Glutamatergic neuron (in vitro differentiated cells): ENCODE measurements at regions not wholly inside any gene's neighbourhood (a gene's known extent, or its start where the extent isn't known, plus 50 kb on each side); places are given as distances from the start of the nearest gene placed in this dataset.

ENCODE experiments used
- DNase-seq: peaks from one replicate; pipeline ENCODE4 v3.0.0; 2022
- H3K27ac Mint-ChIP-seq: one replicate; pipeline ENCODE4 v1.8.0; 2020; ENCODE audit warnings: mild to moderate bottlenecking, mixed read lengths, inconsistent platforms; ENCODE audit not compliant: unreplicated experiment
- H3K27me3 Mint-ChIP-seq: one replicate; pipeline ENCODE4 v1.8.0; 2020; ENCODE audit warnings: mild to moderate bottlenecking, moderate library complexity, mixed read lengths, inconsistent platforms; ENCODE audit not compliant: unreplicated experiment
- H3K36me3 Mint-ChIP-seq: one replicate; pipeline ENCODE4 v1.8.0; 2020; ENCODE audit warnings: mild to moderate bottlenecking, mixed read lengths, inconsistent platforms; ENCODE audit not compliant: unreplicated experiment
- H3K4me1 Mint-ChIP-seq: one replicate; pipeline ENCODE4 v1.8.0; 2020; ENCODE audit warnings: mild to moderate bottlenecking, low read depth, mixed read lengths, inconsistent platforms; ENCODE audit not compliant: unreplicated experiment
- H3K4me3 Mint-ChIP-seq: one replicate; pipeline ENCODE4 v1.8.0; 2020; ENCODE audit warnings: mild to moderate bottlenecking, mixed read lengths, inconsistent platforms; ENCODE audit not compliant: unreplicated experiment
- H3K9me3 Mint-ChIP-seq: one replicate; pipeline ENCODE4 v1.8.0; 2020; ENCODE audit warnings: mild to moderate bottlenecking, moderate library complexity, mixed read lengths, inconsistent platforms; ENCODE audit not compliant: unreplicated experiment
- TF ChIP-seq, protein P1 (sequence below): fragments of 200-600 bp; sonication (generic); IDR thresholded peaks from one replicate; pipeline ENCODE4 v1.5.0; 2021; ENCODE audit not compliant: partially characterized antibody, unreplicated experiment

DNA sequence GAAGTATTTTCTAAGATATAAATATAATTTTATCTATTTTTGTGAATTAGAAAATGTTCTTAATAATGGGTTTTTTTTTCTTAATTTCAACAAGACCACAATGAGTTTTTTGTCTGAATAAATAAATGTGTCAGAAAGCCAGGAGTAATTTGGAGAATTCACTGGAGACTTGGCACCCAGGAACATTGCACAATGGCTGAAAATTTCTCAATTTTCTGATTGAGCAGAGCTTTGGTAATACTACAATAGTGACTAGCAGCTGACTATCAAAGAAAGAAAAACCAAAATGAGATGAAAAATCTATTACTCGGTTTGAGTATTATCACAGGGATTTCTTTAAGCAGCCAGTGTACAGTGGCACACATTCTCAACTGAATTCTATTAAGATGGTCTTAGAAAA lies 394.4 kb upstream of the PCDH20 start:
- Mint-ChIP-seq H3K36me3 (no peaks in the 10 kb centered on the region), H3K27ac (no peak overlapping the region), H3K27me3 (peaks cover 1% of the 10 kb centered on the region), H3K4me1 (no peaks in the 10 kb centered on the region), H3K4me3 (no peak overlapping the region), H3K9me3 (no peaks in the 10 kb centered on the region)
- TF ChIP-seq, protein P1, sequence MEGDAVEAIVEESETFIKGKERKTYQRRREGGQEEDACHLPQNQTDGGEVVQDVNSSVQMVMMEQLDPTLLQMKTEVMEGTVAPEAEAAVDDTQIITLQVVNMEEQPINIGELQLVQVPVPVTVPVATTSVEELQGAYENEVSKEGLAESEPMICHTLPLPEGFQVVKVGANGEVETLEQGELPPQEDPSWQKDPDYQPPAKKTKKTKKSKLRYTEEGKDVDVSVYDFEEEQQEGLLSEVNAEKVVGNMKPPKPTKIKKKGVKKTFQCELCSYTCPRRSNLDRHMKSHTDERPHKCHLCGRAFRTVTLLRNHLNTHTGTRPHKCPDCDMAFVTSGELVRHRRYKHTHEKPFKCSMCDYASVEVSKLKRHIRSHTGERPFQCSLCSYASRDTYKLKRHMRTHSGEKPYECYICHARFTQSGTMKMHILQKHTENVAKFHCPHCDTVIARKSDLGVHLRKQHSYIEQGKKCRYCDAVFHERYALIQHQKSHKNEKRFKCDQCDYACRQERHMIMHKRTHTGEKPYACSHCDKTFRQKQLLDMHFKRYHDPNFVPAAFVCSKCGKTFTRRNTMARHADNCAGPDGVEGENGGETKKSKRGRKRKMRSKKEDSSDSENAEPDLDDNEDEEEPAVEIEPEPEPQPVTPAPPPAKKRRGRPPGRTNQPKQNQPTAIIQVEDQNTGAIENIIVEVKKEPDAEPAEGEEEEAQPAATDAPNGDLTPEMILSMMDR, result no peak
- DNase-seq, result no peak

DNA sequence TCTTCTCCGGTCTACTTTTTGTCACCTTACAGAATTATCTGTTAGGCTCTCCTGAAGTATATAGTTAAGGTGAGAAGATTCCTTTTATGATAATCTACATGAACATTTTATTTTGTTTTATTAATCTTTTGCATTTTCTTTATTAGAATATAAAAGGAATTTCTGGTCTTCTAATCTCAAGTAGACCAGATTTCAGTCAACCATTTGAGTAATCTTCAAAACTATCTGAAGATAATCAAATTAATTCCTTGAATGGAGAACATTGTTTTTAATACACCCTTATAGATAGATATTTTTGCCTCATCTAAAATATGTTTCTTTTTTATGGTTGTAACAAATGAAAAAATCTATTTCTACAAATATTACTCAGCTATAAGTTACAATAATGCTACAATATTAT lies 381.7 kb upstream of the PCDH20 start:
- H3K9me3 Mint-ChIP-seq, result no peaks in the 10 kb centered on the region
- TF ChIP-seq, protein P1, result no peak
- no peaks in the 10 kb centered on the region for H3K27me3 Mint-ChIP-seq
- no peak for DNase-seq
- no peak overlapping the region for H3K27ac Mint-ChIP-seq
- H3K4me1 Mint-ChIP-seq, result no peaks in the 10 kb centered on the region
- no peaks in the 10 kb centered on the region for H3K36me3 Mint-ChIP-seq
- no peak overlapping the region for H3K4me3 Mint-ChIP-seq

DNA sequence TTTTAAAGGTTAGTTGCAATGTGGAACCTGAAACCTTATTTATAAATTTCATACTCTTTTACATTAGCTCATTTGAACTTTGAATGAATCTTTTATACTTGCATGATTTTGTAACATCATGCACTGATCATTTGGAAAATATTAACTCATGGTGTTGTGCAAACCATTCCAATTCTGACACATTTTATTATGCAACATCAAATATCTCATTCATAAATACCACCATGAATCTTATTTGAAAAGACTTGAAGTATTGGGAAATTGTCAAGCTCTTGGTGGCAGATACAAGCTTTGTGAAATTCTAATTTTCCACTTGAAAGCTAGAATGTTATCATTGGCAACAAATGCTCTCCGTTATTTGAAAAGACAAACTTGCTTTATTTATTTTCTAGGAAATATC lies 379.9 kb upstream of the PCDH20 start:
- Mint-ChIP-seq H3K4me3 (no peak overlapping the region), H3K27me3 (no peaks in the 10 kb centered on the region), H3K4me1 (no peaks in the 10 kb centered on the region), H3K9me3 (no peaks in the 10 kb centered on the region), H3K27ac (no peak overlapping the region), H3K36me3 (no peaks in the 10 kb centered on the region)
- DNase-seq, result no peak
- TF ChIP-seq, protein P1, result no peak

DNA sequence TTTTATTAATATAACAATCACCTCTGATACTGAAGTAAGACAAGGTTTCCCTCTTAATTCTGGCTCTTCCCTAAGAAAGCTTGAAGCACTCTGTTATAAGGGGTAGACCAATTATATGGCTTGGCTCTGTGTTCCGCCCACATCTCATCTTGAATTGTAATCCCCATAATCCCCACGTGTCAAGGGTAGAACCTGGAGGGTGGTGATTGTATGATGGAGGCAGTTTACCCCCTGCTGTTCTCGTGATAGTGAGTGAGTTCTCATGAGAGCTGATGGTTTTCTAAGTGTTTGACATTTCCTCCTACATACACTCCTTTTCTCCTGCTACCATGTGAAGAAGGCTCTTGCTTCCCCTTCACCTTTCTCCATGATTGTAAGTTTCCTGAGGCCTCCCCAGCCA lies 363.8 kb upstream of the PCDH20 start:
- DNase-seq, result no peak
- Mint-ChIP-seq H3K27ac (no peak overlapping the region), H3K36me3 (no peaks in the 10 kb centered on the region), H3K9me3 (no peaks in the 10 kb centered on the region), H3K27me3 (no peaks in the 10 kb centered on the region), H3K4me1 (no peaks in the 10 kb centered on the region), H3K4me3 (no peak overlapping the region)
- TF ChIP-seq, protein P1, result no peak

DNA sequence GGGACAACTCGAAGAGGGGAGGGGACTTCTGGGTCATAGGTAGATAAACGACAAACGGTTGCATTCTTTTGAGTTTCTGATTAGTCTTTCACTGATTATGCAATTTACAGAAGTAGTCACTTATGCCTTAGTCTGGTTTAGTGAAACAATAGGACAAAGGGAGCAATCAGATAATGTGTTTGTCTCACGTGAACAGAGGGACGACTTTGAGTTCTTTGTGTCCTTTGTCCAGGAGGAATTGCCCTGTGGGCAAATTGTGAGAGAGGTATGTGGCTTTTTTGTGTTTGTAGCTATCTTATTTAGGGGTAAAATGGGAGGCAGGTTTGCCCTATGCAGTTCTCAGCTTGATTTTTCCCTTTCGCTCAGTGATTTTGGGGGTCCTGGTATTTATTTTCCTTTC lies 362.9 kb upstream of the PCDH20 start:
- no peaks in the 10 kb centered on the region for H3K27me3 Mint-ChIP-seq
- H3K9me3 Mint-ChIP-seq, result no peaks in the 10 kb centered on the region
- H3K4me1 Mint-ChIP-seq, result no peaks in the 10 kb centered on the region
- H3K4me3 Mint-ChIP-seq, result no peak overlapping the region
- DNase-seq, result no peak
- H3K36me3 Mint-ChIP-seq, result no peaks in the 10 kb centered on the region
- TF ChIP-seq, protein P1, result no peak
- no peak overlapping the region for H3K27ac Mint-ChIP-seq
